ENCODE measurements at regions not wholly inside any gene's neighbourhood (a gene's known extent, or its start where the extent isn't known, plus 50 kb on each side); places are given as distances from the start of the nearest gene placed in this dataset.
A peak's percentile ranks its signal among the peaks of the same experiment; 100 is the strongest.
"Not testable (repeated sequence)": the region's sequence is repeated elsewhere in the genome, so short reads cannot be mapped to it uniquely, and the experiment has no call there.

- Histone ChIP-seq H3K27ac (ENCODE audit: poor library complexity, severe bottlenecking) (no peak overlapping the region), H3K4me3 (ENCODE audit: severe bottlenecking) (no peak overlapping the region), H3K36me3 (ENCODE audit: low read depth) (no peaks in the 10 kb centered on the region), H3K27me3 (ENCODE audit: insufficient read depth, poor library complexity, severe bottlenecking) (no peaks in the 10 kb centered on the region), H3K4me1 (ENCODE audit: insufficient read depth, poor library complexity, severe bottlenecking) (no peaks in the 10 kb centered on the region), H3K9me3 (ENCODE audit: severe bottlenecking) (no peaks in the 10 kb centered on the region)
- ATAC-seq (ENCODE audit: low read depth) (no peak), DNase-seq (ENCODE audit: low spot score) (no peak)
- TF ChIP-seq, protein P1, sequence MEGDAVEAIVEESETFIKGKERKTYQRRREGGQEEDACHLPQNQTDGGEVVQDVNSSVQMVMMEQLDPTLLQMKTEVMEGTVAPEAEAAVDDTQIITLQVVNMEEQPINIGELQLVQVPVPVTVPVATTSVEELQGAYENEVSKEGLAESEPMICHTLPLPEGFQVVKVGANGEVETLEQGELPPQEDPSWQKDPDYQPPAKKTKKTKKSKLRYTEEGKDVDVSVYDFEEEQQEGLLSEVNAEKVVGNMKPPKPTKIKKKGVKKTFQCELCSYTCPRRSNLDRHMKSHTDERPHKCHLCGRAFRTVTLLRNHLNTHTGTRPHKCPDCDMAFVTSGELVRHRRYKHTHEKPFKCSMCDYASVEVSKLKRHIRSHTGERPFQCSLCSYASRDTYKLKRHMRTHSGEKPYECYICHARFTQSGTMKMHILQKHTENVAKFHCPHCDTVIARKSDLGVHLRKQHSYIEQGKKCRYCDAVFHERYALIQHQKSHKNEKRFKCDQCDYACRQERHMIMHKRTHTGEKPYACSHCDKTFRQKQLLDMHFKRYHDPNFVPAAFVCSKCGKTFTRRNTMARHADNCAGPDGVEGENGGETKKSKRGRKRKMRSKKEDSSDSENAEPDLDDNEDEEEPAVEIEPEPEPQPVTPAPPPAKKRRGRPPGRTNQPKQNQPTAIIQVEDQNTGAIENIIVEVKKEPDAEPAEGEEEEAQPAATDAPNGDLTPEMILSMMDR (IDR thresholded peaks at IDR 0.05; ENCODE audit: poor library complexity, severe bottlenecking): no peak
Observed at GRCh38 chr15:60165111-60165510, 161.0 kb downstream of the FOXB1 start.

DNA sequence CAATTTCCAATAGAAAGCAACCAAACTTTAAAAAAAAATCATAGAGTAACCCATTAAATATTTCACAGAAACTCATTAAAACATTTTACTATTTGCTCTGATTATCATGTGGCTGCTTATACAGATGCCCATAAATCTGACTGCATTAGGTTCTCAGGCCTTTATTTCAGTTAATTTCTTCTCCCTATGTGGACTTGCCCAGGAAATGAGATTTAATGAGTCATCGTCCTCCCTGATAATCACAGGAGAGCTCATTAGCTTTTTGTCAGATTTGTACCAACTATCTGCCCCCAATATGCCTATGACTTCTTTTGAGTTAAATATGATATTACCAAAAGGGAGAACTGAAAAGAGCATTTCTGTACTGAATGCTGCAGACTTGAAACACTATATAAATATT lies 168.0 kb downstream of the FOXB1 start:
- ATAC-seq (ENCODE audit: low read depth) (peak; percentile 58; the same call in 2 of the 3 replicates), DNase-seq (ENCODE audit: low spot score) (no peak)
- no peaks in the 10 kb centered on the region for H3K27me3 ChIP-seq (ENCODE audit: insufficient read depth, poor library complexity, severe bottlenecking)
- no peak overlapping the region for H3K4me3 ChIP-seq (ENCODE audit: severe bottlenecking)
- H3K36me3 ChIP-seq (ENCODE audit: low read depth): no peaks in the 10 kb centered on the region
- H3K27ac ChIP-seq (ENCODE audit: poor library complexity, severe bottlenecking): no peak overlapping the region
- no peaks in the 10 kb centered on the region for H3K9me3 ChIP-seq (ENCODE audit: severe bottlenecking)
- H3K4me1 ChIP-seq (ENCODE audit: insufficient read depth, poor library complexity, severe bottlenecking): peaks cover 6% of the 10 kb centered on the region
- TF ChIP-seq, protein P1 (IDR thresholded peaks at IDR 0.05; ENCODE audit: poor library complexity, severe bottlenecking): no peak

GRCh38 chr15:60179786-60180391 lies 175.8 kb downstream of the FOXB1 start:
- H3K4me3 ChIP-seq (ENCODE audit: severe bottlenecking): no peak overlapping the region
- H3K27me3 ChIP-seq (ENCODE audit: insufficient read depth, poor library complexity, severe bottlenecking): no peaks in the 10 kb centered on the region
- DNase-seq (ENCODE audit: low spot score) (no peak), ATAC-seq (ENCODE audit: low read depth) (peak; percentile 75)
- no peak overlapping the region for H3K27ac ChIP-seq (ENCODE audit: poor library complexity, severe bottlenecking)
- TF ChIP-seq, protein P1 (IDR thresholded peaks at IDR 0.05; ENCODE audit: poor library complexity, severe bottlenecking): peak; percentile 99
- no peaks in the 10 kb centered on the region for H3K36me3 ChIP-seq (ENCODE audit: low read depth)
- no peaks in the 10 kb centered on the region for H3K4me1 ChIP-seq (ENCODE audit: insufficient read depth, poor library complexity, severe bottlenecking)
- no peaks in the 10 kb centered on the region for H3K9me3 ChIP-seq (ENCODE audit: severe bottlenecking)

- H3K27me3 ChIP-seq (ENCODE audit: insufficient read depth, poor library complexity, severe bottlenecking); H3K9me3 ChIP-seq (ENCODE audit: severe bottlenecking); H3K27ac ChIP-seq (ENCODE audit: poor library complexity, severe bottlenecking); H3K36me3 ChIP-seq (ENCODE audit: low read depth); H3K4me3 ChIP-seq (ENCODE audit: severe bottlenecking); DNase-seq (ENCODE audit: low spot score); H3K4me1 ChIP-seq (ENCODE audit: insufficient read depth, poor library complexity, severe bottlenecking); ATAC-seq (ENCODE audit: low read depth): not testable (repeated sequence)
Observed at GRCh38 chr15:60181957-60182356, 177.8 kb downstream of the FOXB1 start.

DNA sequence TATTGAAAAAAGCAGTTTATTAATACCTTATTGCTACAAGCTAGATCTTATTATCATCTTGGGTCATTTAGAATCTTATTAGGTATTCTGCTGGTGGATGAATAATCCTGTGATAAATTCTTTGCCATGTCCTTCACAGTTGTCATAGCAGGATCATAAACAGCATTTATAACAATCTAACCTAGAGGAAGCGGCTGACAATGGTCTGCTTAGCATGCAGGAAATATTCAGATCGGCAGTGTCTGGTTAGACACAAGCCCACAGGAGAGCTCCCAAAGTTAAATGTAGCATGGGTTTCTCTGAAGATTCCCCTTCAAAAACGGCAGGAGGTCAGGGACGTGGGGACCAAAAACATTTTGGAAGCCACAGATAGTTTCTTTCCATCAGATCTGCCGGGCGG lies 179.3 kb downstream of the FOXB1 start:
- Histone ChIP-seq H3K36me3 (ENCODE audit: low read depth) (no peaks in the 10 kb centered on the region), H3K27me3 (ENCODE audit: insufficient read depth, poor library complexity, severe bottlenecking) (no peaks in the 10 kb centered on the region), H3K4me3 (ENCODE audit: severe bottlenecking) (no peak overlapping the region), H3K27ac (ENCODE audit: poor library complexity, severe bottlenecking) (no peak overlapping the region), H3K4me1 (ENCODE audit: insufficient read depth, poor library complexity, severe bottlenecking) (no peaks in the 10 kb centered on the region), H3K9me3 (ENCODE audit: severe bottlenecking) (no peaks in the 10 kb centered on the region)
- ATAC-seq (ENCODE audit: low read depth) (no peak), DNase-seq (ENCODE audit: low spot score) (no peak)
- TF ChIP-seq, protein P1 (IDR thresholded peaks at IDR 0.05; ENCODE audit: poor library complexity, severe bottlenecking): no peak
